Left ventricle myocardium inferior (tissue), 1 donor: ENCODE measurements at regions not wholly inside any gene's neighbourhood (a gene's known extent, or its start where the extent isn't known, plus 50 kb on each side); places are given as distances from the start of the nearest gene placed in this dataset.

Experiments
- DNase-seq: peaks from one replicate; pipeline ENCODE4 v3.0.0-alpha.2; 2020
- H3K27ac ChIP-seq: fragments of 200-600 bp; replicated peaks from 2 replicates; pipeline ENCODE4 v1.8.0; 2021
- H3K27me3 ChIP-seq: fragments of 200-600 bp; 2 replicates; pipeline ENCODE4 v1.8.0; 2021; ENCODE audit warnings: low read depth
- H3K36me3 ChIP-seq: fragments of 200-600 bp; 2 replicates; pipeline ENCODE4 v1.8.0; 2021
- H3K4me1 ChIP-seq: fragments of 200-600 bp; 2 replicates; pipeline ENCODE4 v1.8.0; 2021
- H3K4me3 ChIP-seq: fragments of 200-600 bp; 2 replicates; pipeline ENCODE4 v1.8.0; 2021; ENCODE audit warnings: mild to moderate bottlenecking, moderate library complexity
- H3K9me3 ChIP-seq: fragments of 200-600 bp; replicated peaks from 2 replicates; pipeline ENCODE4 v1.8.0; 2021
- intact Hi-C: fragments of 100-400 bp; cut with micrococcal nuclease; formaldehyde crosslinking; loops from one replicate; pipeline ENCODE4 v1.11.0; 2022
- TF ChIP-seq, protein P1 (sequence below): fragments of 200-600 bp; IDR thresholded peaks from 2 replicates; pipeline ENCODE4 v1.8.0; 2021; ENCODE audit warnings: antibody characterized with exemption, mild to moderate bottlenecking, borderline replicate concordance
- donor health status: DM: no; HTN: yes; CAD: no; lungs with severe emphysema.

DNA sequence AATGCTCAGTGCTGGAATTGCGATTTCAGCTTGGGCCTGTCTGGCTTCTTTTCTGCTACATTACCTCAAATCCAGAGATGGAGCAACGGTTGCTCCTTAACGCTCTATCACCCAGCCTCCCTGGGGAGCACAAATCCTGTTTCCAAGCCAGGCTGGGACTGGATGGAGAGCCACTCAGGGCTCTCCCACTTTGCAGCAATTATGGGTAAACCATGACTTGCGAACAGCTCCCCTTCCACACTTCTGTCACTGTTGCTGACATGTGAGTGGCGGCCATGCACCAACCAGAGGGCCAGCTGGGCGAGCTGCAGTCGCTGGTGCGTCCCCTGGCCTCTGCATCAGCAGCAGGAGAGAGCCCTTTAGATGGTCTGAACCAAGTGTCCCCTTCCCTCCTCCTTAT lies 65.1 kb upstream of the RAB4A start:
- Histone ChIP-seq H3K27ac (peak overlapping the region; percentile 61), H3K4me3 (no peak overlapping the region), H3K4me1 (peaks cover 20% of the 10 kb centered on the region), H3K36me3 (no peaks in the 10 kb centered on the region), H3K27me3 (no peaks in the 10 kb centered on the region), H3K9me3 (no peaks in the 10 kb centered on the region)
- intact Hi-C loops: no loop called here
- TF ChIP-seq, protein P1, sequence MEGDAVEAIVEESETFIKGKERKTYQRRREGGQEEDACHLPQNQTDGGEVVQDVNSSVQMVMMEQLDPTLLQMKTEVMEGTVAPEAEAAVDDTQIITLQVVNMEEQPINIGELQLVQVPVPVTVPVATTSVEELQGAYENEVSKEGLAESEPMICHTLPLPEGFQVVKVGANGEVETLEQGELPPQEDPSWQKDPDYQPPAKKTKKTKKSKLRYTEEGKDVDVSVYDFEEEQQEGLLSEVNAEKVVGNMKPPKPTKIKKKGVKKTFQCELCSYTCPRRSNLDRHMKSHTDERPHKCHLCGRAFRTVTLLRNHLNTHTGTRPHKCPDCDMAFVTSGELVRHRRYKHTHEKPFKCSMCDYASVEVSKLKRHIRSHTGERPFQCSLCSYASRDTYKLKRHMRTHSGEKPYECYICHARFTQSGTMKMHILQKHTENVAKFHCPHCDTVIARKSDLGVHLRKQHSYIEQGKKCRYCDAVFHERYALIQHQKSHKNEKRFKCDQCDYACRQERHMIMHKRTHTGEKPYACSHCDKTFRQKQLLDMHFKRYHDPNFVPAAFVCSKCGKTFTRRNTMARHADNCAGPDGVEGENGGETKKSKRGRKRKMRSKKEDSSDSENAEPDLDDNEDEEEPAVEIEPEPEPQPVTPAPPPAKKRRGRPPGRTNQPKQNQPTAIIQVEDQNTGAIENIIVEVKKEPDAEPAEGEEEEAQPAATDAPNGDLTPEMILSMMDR: no peak
- DNase-seq: no peak

GRCh38 chr1:229207916-229208315 lies 63.0 kb upstream of the RAB4A start:
- H3K27ac ChIP-seq: no peak overlapping the region
- no peak for DNase-seq
- H3K36me3 ChIP-seq: no peaks in the 10 kb centered on the region
- no peaks in the 10 kb centered on the region for H3K9me3 ChIP-seq
- no peak overlapping the region for H3K4me3 ChIP-seq
- TF ChIP-seq, protein P1: no peak
- H3K27me3 ChIP-seq: no peaks in the 10 kb centered on the region
- intact Hi-C loops: no loop called here
- peaks cover 20% of the 10 kb centered on the region for H3K4me1 ChIP-seq

DNA sequence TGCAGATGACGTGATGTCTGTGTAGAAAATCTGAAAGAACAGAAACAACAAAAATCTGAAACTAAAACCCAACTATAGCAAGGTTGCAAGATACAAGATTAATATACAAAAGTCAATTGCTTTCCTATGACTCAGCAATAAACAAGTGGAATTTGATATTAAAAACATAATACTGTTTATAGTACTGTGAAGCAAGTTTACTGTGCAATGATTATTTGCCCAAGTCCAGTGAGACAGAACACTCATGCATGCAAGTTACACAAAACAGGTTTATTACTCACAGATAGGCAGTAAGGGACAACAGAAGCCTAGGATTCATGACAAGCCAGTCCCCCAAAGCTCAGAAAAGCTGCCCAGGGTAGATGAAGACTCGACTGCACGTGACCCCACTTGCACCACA lies 62.4 kb upstream of the RAB4A start:
- H3K27me3 ChIP-seq: no peaks in the 10 kb centered on the region
- no peaks in the 10 kb centered on the region for H3K9me3 ChIP-seq
- no peak for DNase-seq
- no peak overlapping the region for H3K27ac ChIP-seq
- no peaks in the 10 kb centered on the region for H3K36me3 ChIP-seq
- H3K4me1 ChIP-seq: peaks cover 20% of the 10 kb centered on the region
- intact Hi-C loops: no loop called here
- no peak overlapping the region for H3K4me3 ChIP-seq
- TF ChIP-seq, protein P1: no peak

GRCh38 chr1:229209386-229209785 lies 61.5 kb upstream of the RAB4A start:
- H3K27me3 ChIP-seq: no peaks in the 10 kb centered on the region
- TF ChIP-seq, protein P1: no peak
- no peak overlapping the region for H3K27ac ChIP-seq

GRCh38 chr1:229209816-229210215 lies 61.1 kb upstream of the RAB4A start:
- Histone ChIP-seq H3K27ac (no peak overlapping the region), H3K36me3 (no peaks in the 10 kb centered on the region), H3K9me3 (no peaks in the 10 kb centered on the region), H3K4me1 (peaks cover 12% of the 10 kb centered on the region), H3K27me3 (no peaks in the 10 kb centered on the region), H3K4me3 (no peak overlapping the region)
- TF ChIP-seq, protein P1: no peak
- DNase-seq: no peak
- intact Hi-C loops: no loop called here

More at GRCh38 chr1:229209386-229209785, 61.5 kb upstream of the RAB4A start:
- no peaks in the 10 kb centered on the region for H3K9me3 ChIP-seq
- intact Hi-C loops: no loop called here
- no peaks in the 10 kb centered on the region for H3K36me3 ChIP-seq
- no peak for DNase-seq
- H3K4me1 ChIP-seq: peaks cover 16% of the 10 kb centered on the region
- no peak overlapping the region for H3K4me3 ChIP-seq

- no peak for DNase-seq
- TF ChIP-seq, protein P1: no peak
Measured at GRCh38 chr1:229210844-229211243, 60.1 kb upstream of the RAB4A start.

More at GRCh38 chr1:229210844-229211243, 60.1 kb upstream of the RAB4A start:
- H3K36me3 ChIP-seq: no peaks in the 10 kb centered on the region
- intact Hi-C loops: no loop called here
- H3K27me3 ChIP-seq: no peaks in the 10 kb centered on the region
- peaks cover 2% of the 10 kb centered on the region for H3K4me1 ChIP-seq
- H3K27ac ChIP-seq: no peak overlapping the region
- H3K9me3 ChIP-seq: no peaks in the 10 kb centered on the region
- H3K4me3 ChIP-seq: no peak overlapping the region
